ENCODE measurements at regions not wholly inside any gene's neighbourhood (a gene's known extent, or its start where the extent isn't known, plus 50 kb on each side); places are given as distances from the start of the nearest gene placed in this dataset.

- Histone ChIP-seq H3K4me1 (ENCODE audit: control insufficient read depth, insufficient read depth, low read length) (no peaks in the 10 kb centered on the region), H3K27me3 (ENCODE audit: control insufficient read depth, insufficient read depth, low read length) (no peaks in the 10 kb centered on the region), H3K4me3 (ENCODE audit: low read depth in 2 of 2, low read length in 2 of 2) (no peak overlapping the region), H3K27ac (ENCODE audit: low read length) (no peak overlapping the region), H3K9me3 (ENCODE audit: control insufficient read depth, insufficient read depth, low read depth, low read length) (no peaks in the 10 kb centered on the region), H3K36me3 (ENCODE audit: control insufficient read depth, insufficient read depth, low read length) (no peaks in the 10 kb centered on the region)
- no TSS peak for BruUV-seq (replicated peaks)
- in situ Hi-C loops (cut with HindIII; ENCODE audit: low pct_unique_long_range_greater_than_20kb, low sequenced_read_pairs) (no loop called here), intact Hi-C loops (cut with micrococcal nuclease; ENCODE audit: unreplicated experiment) (loop anchor here (5.0 kb wide), 1 partner anchor 150 kb away; no protein-coding TSS in a partner anchor)
- ATAC-seq: no peak
- POLR2A ChIA-PET: no interaction called here
- CTCF ChIA-PET: no interaction called here
- no peak for DNase-seq (ENCODE audit: low read depth, low spot score)
- TF ChIP-seq POLR2AphosphoS5 (IDR thresholded peaks at IDR 0.05; ENCODE audit: low read depth, low read length) (no peak), REST (IDR thresholded peaks at IDR 0.05; ENCODE audit: insufficient read depth in 1 of 2, low read depth in 2 of 2, low read length in 1 of 2) (no peak), TCF7L2 (IDR thresholded peaks at IDR 0.05; ENCODE audit: low read depth, low read length) (no peak), CTCF (IDR thresholded peaks at IDR 0.05) (no peak), SIN3A (IDR thresholded peaks at IDR 0.05; ENCODE audit: borderline replicate concordance, insufficient read depth, low read depth, low read length) (no peak)
Observed at GRCh38 chr1:101137144-101138126, 99.4 kb upstream of the S1PR1 start.

DNA sequence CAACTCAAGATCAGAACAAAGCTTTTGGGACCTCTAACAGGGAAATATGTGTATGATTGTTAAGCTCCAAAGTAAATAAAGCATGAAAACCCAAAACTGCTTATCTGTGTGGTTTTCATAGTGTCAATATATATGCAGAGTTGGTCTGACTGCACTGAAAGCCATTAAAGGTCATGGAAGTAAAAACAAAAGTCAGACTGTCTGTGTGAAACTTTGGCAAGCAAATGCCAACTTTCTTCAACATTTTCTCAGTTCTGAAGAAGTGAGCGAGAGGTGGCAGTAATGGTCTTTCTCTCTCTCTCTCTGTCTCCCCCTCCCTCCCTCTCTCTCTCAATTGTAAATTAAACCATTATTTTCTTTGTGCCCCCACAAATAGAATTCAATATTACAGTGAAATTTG lies 100.1 kb upstream of the S1PR1 start:
- H3K27ac ChIP-seq (ENCODE audit: low read length): no peak overlapping the region
- DNase-seq (ENCODE audit: low read depth, low spot score) (no peak), ATAC-seq (no peak)
- no peak overlapping the region for H3K4me3 ChIP-seq (ENCODE audit: low read depth in 2 of 2, low read length in 2 of 2)
- ChIA-PET POLR2A (no interaction called here), CTCF (no interaction called here)
- BruUV-seq (replicated peaks): no TSS peak
- H3K27me3 ChIP-seq (ENCODE audit: control insufficient read depth, insufficient read depth, low read length): no peaks in the 10 kb centered on the region
- H3K9me3 ChIP-seq (ENCODE audit: control insufficient read depth, insufficient read depth, low read depth, low read length): no peaks in the 10 kb centered on the region
- in situ Hi-C loops (cut with HindIII; ENCODE audit: low pct_unique_long_range_greater_than_20kb, low sequenced_read_pairs) (no loop called here), intact Hi-C loops (cut with micrococcal nuclease; ENCODE audit: unreplicated experiment) (loop anchor here (5.0 kb wide), 1 partner anchor 151 kb away; no protein-coding TSS in a partner anchor)
- no peak for TF ChIP-seq POLR2AphosphoS5 (IDR thresholded peaks at IDR 0.05; ENCODE audit: low read depth, low read length)
- no peak for TF ChIP-seq REST (IDR thresholded peaks at IDR 0.05; ENCODE audit: insufficient read depth in 1 of 2, low read depth in 2 of 2, low read length in 1 of 2)
- TF ChIP-seq SIN3A (IDR thresholded peaks at IDR 0.05; ENCODE audit: borderline replicate concordance, insufficient read depth, low read depth, low read length): no peak
- no peaks in the 10 kb centered on the region for H3K4me1 ChIP-seq (ENCODE audit: control insufficient read depth, insufficient read depth, low read length)
- no peaks in the 10 kb centered on the region for H3K36me3 ChIP-seq (ENCODE audit: control insufficient read depth, insufficient read depth, low read length)

Measured in Panc1 (cell line).